ENCODE measurements at regions not wholly inside any gene's neighbourhood (a gene's known extent, or its start where the extent isn't known, plus 50 kb on each side); places are given as distances from the start of the nearest gene placed in this dataset.

GRCh38 chr12:22990501-22990900, 365.5 kb downstream of the ETNK1 start:
- DNase-seq (ENCODE audit: low read depth): no peak

- no peak for DNase-seq (ENCODE audit: low read depth)
Measured at GRCh38 chr12:22991250-22991844, 366.4 kb downstream of the ETNK1 start.

- no peak for DNase-seq (ENCODE audit: low read depth)
Measured at GRCh38 chr12:22993609-22994315, 368.8 kb downstream of the ETNK1 start.

GRCh38 chr12:22994316-22994675, 369.3 kb downstream of the ETNK1 start:
- DNase-seq (ENCODE audit: low read depth): no peak

- DNase-seq (ENCODE audit: low read depth): no peak
Measured at GRCh38 chr12:23001487-23001886, 376.5 kb downstream of the ETNK1 start.

GRCh38 chr12:23002381-23002780, 377.4 kb downstream of the ETNK1 start:
- DNase-seq (ENCODE audit: low read depth): no peak

- DNase-seq (ENCODE audit: low read depth): no peak
Measured at GRCh38 chr12:23004473-23005020, 379.6 kb downstream of the ETNK1 start.

GRCh38 chr12:23005387-23005786, 380.4 kb downstream of the ETNK1 start:
- no peak for DNase-seq (ENCODE audit: low read depth)

- no peak for DNase-seq (ENCODE audit: low read depth)
Measured at GRCh38 chr12:23006413-23006812, 381.4 kb downstream of the ETNK1 start.

GRCh38 chr12:23008623-23009022, 383.7 kb downstream of the ETNK1 start:
- no peak for DNase-seq (ENCODE audit: low read depth)

GRCh38 chr12:23014749-23015148, 389.8 kb downstream of the ETNK1 start:
- DNase-seq (ENCODE audit: low read depth): no peak

- no peak for DNase-seq (ENCODE audit: low read depth)
Measured at GRCh38 chr12:23025372-23026016, 400.5 kb downstream of the ETNK1 start.

- DNase-seq (ENCODE audit: low read depth): peak; percentile 13
Measured at GRCh38 chr12:23028158-23028802, 403.3 kb downstream of the ETNK1 start.

GRCh38 chr12:23029185-23029584, 404.2 kb downstream of the ETNK1 start:
- DNase-seq (ENCODE audit: low read depth): no peak

- DNase-seq (ENCODE audit: low read depth): peak; percentile 3
Measured at GRCh38 chr12:23039834-23040233, 414.9 kb downstream of the ETNK1 start.

GRCh38 chr12:23041774-23042173, 416.8 kb downstream of the ETNK1 start:
- no peak for DNase-seq (ENCODE audit: low read depth)

- DNase-seq (ENCODE audit: low read depth): no peak
Measured at GRCh38 chr12:23043646-23044045, 418.7 kb downstream of the ETNK1 start.

GRCh38 chr12:23049180-23049579, 424.2 kb downstream of the ETNK1 start:
- DNase-seq (ENCODE audit: low read depth): peak; percentile 47

- peak; percentile 20 for DNase-seq (ENCODE audit: low read depth)
Measured at GRCh38 chr12:23055004-23055403, 430.0 kb downstream of the ETNK1 start.

- no peak for DNase-seq (ENCODE audit: low read depth)
Measured at GRCh38 chr12:23057571-23057970, 432.6 kb downstream of the ETNK1 start.

GRCh38 chr12:23060161-23060560, 435.2 kb downstream of the ETNK1 start:
- no peak for DNase-seq (ENCODE audit: low read depth)

- DNase-seq (ENCODE audit: low read depth): no peak
Measured at GRCh38 chr12:23063206-23063605, 438.2 kb downstream of the ETNK1 start.

GRCh38 chr12:23066095-23066494, 441.1 kb downstream of the ETNK1 start:
- DNase-seq (ENCODE audit: low read depth): peak; percentile 31

All from iris pigment epithelial cell (primary cell).